HepG2 (cell line): ENCODE measurements at regions not wholly inside any gene's neighbourhood (a gene's known extent, or its start where the extent isn't known, plus 50 kb on each side); places are given as distances from the start of the nearest gene placed in this dataset.

Experiments used
- EHMT2 ChIP-seq: fragments of 200-600 bp; sonication (generic); IDR thresholded peaks from 2 replicates; pipeline ENCODE4 v1.7.0; 2017; ENCODE audit warnings: antibody characterized with exemption, low read depth, low read length, borderline replicate concordance
- KDM1A ChIP-seq: IDR thresholded peaks from 2 replicates; pipeline ENCODE4 v1.6.1; 2016; ENCODE audit warnings: missing compliant biosample characterization
- MXD3 ChIP-seq: IDR thresholded peaks from 2 replicates; pipeline ENCODE4 v1.6.1; 2016; ENCODE audit warnings: mild to moderate bottlenecking, missing biosample characterization, missing genetic modification reagents
- NR2C2 ChIP-seq: sonication (generic); formaldehyde crosslinking; IDR thresholded peaks from 2 replicates; pipeline ENCODE4 v1.4.0; 2020; ENCODE audit warnings: missing genetic modification reagents, mild to moderate bottlenecking, moderate library complexity, borderline replicate concordance
- TIGD3 ChIP-seq: sonication (generic); formaldehyde crosslinking; IDR thresholded peaks from 2 replicates; pipeline ENCODE4 v1.5.1; 2020; ENCODE audit warnings: mild to moderate bottlenecking, missing genetic modification reagents, borderline replicate concordance
- TRIM24 ChIP-seq: sonication (generic); formaldehyde crosslinking; IDR thresholded peaks from 2 replicates; pipeline ENCODE4 v1.8.0; 2022; ENCODE audit warnings: mild to moderate bottlenecking, missing genetic modification reagents
- ZFP36 ChIP-seq: fragments of 150-350 bp; IDR thresholded peaks from 2 replicates; pipeline ENCODE4 v1.6.1; 2018; ENCODE audit warnings: borderline replicate concordance, low read length, low read depth; ENCODE audit not compliant: partially characterized antibody
- ZFX ChIP-seq: sonication (generic); formaldehyde crosslinking; IDR thresholded peaks from 2 replicates; pipeline ENCODE4 v1.4.0; 2020; ENCODE audit warnings: mild to moderate bottlenecking, low read depth, missing genetic modification reagents, moderate library complexity
- ZNF30 ChIP-seq: sonication (generic); formaldehyde crosslinking; IDR thresholded peaks from 2 replicates; pipeline ENCODE4 v1.5.0; 2020; ENCODE audit warnings: mild to moderate bottlenecking, missing genetic modification reagents
- ZNF639 ChIP-seq: conservative IDR thresholded peaks from 2 replicates; pipeline ENCODE4 v1.6.1; 2018; ENCODE audit warnings: missing genetic modification reagents
- ZNF772 ChIP-seq: sonication (generic); formaldehyde crosslinking; IDR thresholded peaks from 2 replicates; pipeline ENCODE4 v1.5.0; 2020; ENCODE audit warnings: mild to moderate bottlenecking, missing genetic modification reagents
- ZNF776 ChIP-seq: sonication (generic); formaldehyde crosslinking; IDR thresholded peaks from 2 replicates; pipeline ENCODE4 v1.4.0; 2020; ENCODE audit warnings: mild to moderate bottlenecking, missing genetic modification reagents
- ZNF850 ChIP-seq: sonication (generic); formaldehyde crosslinking; conservative IDR thresholded peaks from 2 replicates; pipeline ENCODE4 v1.9.0; 2021; ENCODE audit warnings: mild to moderate bottlenecking, missing genetic modification reagents
- TF ChIP-seq, protein P1 (sequence below): sonication (generic); formaldehyde crosslinking; IDR thresholded peaks from 2 replicates; pipeline ENCODE4 v1.5.0; 2020; ENCODE audit warnings: mild to moderate bottlenecking, low read depth, missing genetic modification reagents, borderline replicate concordance
- TF ChIP-seq, protein P2 (sequence below): sonication (generic); formaldehyde crosslinking; IDR thresholded peaks from 2 replicates; pipeline ENCODE4 v1.8.0; 2022; ENCODE audit warnings: missing genetic modification reagents, mild to moderate bottlenecking, borderline replicate concordance
- TF ChIP-seq, protein P3 (sequence below): sonication (generic); formaldehyde crosslinking; IDR thresholded peaks from 2 replicates; pipeline ENCODE4 v1.4.0; 2020; ENCODE audit warnings: missing genetic modification reagents, mild to moderate bottlenecking, borderline replicate concordance
- TF ChIP-seq, protein P4 (sequence below): sonication (generic); formaldehyde crosslinking; IDR thresholded peaks from 2 replicates; pipeline ENCODE4 v1.5.0; 2020; ENCODE audit warnings: mild to moderate bottlenecking, missing genetic modification reagents, moderate library complexity

GRCh38 chr10:121043124-121043849, 192.1 kb downstream of the WDR11 start (continued):
- TF ChIP-seq, protein P1, sequence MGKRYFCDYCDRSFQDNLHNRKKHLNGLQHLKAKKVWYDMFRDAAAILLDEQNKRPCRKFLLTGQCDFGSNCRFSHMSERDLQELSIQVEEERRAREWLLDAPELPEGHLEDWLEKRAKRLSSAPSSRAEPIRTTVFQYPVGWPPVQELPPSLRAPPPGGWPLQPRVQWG, result no peak
- TF ChIP-seq TRIM24 (CRISPR knock-in tag) (no peak), ZNF850 (CRISPR knock-in tag) (no peak), MXD3 (CRISPR knock-in tag) (no peak), ZNF30 (CRISPR knock-in tag) (no peak), ZFP36 (no peak), ZFX (CRISPR knock-in tag) (0 out of 2 replicates have a peak, but pooled peaks have one; percentile 9), ZNF772 (CRISPR knock-in tag) (no peak), ZNF639 (CRISPR knock-in tag) (no peak), ZNF776 (CRISPR knock-in tag) (no peak), TIGD3 (no peak), KDM1A (CRISPR knock-in tag) (no peak), NR2C2 (peak; percentile 31; the same call in 1 of the 2 replicates), EHMT2 (no peak)
- TF ChIP-seq, protein P2, sequence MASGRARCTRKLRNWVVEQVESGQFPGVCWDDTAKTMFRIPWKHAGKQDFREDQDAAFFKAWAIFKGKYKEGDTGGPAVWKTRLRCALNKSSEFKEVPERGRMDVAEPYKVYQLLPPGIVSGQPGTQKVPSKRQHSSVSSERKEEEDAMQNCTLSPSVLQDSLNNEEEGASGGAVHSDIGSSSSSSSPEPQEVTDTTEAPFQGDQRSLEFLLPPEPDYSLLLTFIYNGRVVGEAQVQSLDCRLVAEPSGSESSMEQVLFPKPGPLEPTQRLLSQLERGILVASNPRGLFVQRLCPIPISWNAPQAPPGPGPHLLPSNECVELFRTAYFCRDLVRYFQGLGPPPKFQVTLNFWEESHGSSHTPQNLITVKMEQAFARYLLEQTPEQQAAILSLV (CRISPR knock-in tag), result no peak
- TF ChIP-seq, protein P3, sequence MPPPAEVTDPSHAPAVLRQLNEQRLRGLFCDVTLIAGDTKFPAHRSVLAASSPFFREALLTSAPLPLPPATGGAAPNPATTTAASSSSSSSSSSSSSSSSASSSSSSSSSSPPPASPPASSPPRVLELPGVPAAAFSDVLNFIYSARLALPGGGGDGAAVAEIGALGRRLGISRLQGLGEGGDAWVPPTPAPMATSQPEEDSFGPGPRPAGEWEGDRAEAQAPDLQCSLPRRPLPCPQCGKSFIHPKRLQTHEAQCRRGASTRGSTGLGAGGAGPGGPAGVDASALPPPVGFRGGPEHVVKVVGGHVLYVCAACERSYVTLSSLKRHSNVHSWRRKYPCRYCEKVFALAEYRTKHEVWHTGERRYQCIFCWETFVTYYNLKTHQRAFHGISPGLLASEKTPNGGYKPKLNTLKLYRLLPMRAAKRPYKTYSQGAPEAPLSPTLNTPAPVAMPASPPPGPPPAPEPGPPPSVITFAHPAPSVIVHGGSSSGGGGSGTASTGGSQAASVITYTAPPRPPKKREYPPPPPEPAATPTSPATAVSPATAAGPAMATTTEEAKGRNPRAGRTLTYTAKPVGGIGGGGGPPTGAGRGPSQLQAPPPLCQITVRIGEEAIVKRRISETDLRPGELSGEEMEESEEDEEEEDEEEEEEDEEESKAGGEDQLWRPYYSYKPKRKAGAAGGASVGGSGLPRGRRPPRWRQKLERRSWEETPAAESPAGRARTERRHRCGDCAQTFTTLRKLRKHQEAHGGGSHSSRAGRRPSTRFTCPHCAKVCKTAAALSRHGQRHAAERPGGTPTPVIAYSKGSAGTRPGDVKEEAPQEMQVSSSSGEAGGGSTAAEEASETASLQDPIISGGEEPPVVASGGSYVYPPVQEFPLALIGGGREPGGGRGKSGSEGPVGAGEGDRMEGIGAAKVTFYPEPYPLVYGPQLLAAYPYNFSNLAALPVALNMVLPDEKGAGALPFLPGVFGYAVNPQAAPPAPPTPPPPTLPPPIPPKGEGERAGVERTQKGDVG, result no peak
- TF ChIP-seq, protein P4, sequence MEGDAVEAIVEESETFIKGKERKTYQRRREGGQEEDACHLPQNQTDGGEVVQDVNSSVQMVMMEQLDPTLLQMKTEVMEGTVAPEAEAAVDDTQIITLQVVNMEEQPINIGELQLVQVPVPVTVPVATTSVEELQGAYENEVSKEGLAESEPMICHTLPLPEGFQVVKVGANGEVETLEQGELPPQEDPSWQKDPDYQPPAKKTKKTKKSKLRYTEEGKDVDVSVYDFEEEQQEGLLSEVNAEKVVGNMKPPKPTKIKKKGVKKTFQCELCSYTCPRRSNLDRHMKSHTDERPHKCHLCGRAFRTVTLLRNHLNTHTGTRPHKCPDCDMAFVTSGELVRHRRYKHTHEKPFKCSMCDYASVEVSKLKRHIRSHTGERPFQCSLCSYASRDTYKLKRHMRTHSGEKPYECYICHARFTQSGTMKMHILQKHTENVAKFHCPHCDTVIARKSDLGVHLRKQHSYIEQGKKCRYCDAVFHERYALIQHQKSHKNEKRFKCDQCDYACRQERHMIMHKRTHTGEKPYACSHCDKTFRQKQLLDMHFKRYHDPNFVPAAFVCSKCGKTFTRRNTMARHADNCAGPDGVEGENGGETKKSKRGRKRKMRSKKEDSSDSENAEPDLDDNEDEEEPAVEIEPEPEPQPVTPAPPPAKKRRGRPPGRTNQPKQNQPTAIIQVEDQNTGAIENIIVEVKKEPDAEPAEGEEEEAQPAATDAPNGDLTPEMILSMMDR (CRISPR knock-in tag), result no peak
